ENCODE measurements at regions not wholly inside any gene's neighbourhood (a gene's known extent, or its start where the extent isn't known, plus 50 kb on each side); places are given as distances from the start of the nearest gene placed in this dataset.

DNA sequence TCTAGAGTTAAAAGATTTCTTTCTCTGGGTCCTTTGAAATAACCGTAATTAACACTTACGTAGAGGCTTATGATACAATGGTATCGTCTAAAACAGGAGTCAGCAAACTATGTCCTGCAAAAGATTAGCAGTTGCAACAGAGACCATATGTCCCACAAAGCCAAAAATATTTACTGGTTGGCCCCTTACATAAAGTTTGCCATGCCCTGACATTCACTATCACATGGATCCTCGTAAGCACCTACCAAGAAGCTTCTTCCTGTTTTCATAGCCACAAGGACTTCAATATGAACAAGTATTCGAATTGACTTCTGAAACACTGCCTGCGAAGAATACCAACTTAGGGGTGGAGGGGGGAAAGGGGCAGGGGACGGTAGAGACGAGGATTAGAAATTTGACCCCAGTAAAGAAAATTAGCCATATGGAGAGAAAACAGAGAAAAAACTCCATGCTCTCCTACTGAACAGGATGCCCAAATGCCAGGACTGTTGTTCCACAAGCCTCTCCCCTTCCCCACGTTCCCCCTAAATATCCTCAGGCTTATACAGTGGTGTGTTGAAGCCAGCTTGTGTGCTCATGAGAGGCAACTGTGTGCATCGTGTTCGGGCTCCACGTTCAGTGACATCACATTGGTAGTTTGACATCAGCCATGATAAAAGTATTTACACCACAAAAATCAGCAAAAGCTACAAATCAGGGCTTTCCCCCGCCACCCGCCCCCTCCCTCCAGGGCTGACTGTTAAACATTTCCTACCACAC, 144.1 kb upstream of the HES1 start:
- no peak for DNase-seq (ENCODE audit: low spot score)

DNA sequence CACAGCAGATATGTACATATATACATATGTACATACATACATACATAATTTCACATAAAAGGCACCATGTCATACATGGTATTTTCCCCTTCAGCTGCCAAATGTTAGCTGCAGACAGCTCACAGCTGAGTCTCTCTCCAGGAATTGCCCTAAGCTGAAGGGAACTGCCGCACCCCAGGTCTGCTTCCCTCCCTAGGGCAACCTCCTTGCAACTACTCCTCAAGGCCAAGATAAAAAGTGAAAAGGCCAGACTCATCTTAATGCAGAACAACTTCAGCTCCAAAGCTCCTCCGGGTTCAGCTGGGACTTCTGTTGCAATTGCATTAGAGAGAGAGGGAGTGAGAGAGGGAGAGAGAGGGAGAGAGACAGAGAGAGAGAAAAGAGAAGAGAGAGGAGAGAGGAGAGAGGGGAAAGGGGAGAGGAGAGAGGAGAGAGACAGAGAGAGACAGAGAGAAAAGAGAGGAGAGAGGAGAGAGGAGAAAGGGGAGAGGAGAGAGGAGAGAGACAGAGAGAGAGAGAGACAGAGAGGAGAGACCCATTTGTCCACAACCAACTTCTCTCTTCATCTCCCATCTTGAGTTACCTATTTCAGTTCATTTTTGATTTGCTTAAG, 143.4 kb upstream of the HES1 start:
- no peak for DNase-seq (ENCODE audit: low spot score)

DNA sequence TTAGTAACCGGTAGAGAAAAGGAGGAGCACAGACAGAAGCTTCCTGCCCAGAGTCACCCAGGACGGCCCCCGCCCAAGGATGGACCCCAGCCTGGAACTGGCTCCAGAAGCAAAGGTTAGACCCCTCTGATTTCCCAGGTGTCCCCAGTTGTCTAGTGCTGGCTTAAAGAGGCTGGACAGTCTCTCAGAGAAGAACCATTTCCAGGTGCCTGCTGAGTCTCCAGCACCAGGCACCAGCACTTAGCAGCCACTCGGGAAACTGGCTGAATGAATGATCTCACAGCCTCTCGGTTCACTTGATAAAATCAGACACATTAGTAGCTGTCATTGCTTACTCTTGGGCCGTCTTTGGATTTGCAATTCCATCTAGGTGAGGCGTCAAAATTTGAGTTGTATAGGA, 139.7 kb upstream of the HES1 start:
- DNase-seq (ENCODE audit: low spot score) = no peak

DNA sequence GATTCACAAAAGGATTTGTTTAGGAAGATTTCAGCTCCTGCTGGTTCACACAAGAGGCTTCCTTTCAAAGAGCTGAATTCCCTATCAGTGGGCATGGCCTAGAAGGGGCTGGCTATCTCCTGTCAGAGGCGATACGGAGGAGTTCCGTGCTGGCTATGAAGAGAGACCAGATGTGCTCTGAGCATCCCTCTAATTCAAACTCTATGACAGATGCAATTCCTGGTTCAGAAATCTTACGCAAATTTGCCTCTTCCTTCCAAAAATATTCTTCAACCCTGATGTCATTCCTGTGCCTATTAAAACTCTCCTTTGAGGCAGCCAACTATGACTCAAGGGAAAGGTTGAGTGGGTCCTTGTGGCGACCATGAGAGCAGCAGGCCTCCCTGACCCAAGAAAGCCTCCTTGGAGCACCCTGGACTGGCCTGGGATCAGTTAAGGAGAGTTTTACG, 139.3 kb upstream of the HES1 start:
- no peak for DNase-seq (ENCODE audit: low spot score)

DNA sequence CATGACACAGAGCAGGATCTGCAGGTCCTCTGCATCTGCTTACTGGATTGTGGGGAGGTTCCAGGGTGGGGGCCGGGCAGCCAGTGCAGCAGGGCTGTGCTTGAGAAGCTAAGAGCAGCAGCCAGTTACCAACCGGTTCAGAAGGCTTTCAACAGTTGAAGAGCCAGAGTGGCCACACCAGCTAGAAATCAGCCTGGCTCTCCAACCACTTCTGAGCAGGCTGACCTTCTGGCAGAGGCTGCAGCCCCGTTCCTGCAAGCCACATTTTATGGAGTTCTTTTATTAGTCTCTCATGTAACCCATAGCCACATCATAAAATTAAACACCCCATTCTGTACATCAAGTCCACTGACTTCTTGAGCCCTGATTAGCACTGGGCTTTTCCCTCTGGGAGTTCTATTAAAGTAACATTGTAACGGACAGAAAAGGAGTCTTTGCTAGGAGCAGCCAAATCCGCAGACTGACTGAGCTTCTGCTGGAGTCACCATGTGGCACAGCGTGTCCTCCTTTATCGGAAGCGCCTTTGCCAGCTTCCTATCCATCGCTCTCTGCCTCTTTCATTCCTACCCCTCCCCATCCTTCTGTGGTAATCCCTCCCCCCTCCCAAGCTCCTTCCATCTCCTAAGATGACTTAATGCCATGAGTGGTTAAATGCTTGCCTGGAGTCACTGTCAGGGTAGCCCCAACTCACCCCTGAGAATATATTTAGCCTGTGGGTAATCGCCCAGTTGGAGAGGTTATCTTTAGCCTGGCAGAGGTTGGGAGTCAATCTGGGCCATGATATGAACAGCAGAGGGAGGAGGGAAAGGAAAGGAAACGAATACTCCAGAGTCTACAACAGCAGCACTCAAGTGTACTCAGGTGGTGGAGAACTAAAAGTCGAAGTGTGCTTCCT, 138.5 kb upstream of the HES1 start:
- DNase-seq (ENCODE audit: low spot score) = no peak

DNA sequence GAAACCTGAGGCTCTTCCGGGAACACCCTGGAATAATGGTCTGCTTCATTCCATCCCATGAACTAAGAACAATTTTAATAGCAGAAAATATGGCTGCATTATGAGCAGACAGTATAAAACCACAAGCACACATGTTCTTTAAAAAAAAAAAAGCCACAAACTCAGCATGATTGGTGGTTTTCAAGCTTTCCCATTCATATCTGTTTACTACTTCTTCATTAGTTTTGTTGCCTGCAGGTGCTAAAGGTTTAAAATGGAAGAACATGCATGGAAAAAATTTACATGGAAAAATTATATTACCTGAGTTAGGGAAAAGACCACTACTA, 137.9 kb upstream of the HES1 start:
- no peak for DNase-seq (ENCODE audit: low spot score)

DNA sequence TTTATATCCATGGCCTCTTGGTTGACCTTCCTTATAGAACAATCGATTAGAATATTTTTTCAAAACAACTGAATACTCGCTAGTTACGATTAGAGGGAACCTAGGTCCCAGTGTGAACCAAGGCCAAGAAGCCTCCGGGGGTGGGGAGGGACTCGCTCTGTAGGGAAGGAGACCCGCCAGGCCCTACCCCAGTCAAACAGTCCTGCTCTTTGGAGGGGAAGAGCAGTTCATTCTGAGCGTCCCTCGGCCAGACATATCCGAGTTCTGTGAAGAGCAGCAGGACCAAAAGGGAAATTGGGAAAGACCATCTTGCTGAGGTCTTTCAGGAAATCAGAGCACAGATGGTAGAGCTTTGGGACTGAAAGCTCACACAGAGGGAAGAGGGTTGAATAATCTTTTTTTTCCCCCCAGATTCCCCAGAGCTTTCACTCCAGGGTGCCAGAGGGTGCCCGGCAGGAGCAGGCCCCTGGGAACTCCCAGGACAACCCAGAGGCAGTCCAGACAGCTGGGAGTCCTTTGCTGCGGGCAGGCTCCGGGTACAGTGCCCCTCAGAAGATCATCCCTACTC, 137.2 kb upstream of the HES1 start:
- DNase-seq (ENCODE audit: low spot score) = no peak

DNA sequence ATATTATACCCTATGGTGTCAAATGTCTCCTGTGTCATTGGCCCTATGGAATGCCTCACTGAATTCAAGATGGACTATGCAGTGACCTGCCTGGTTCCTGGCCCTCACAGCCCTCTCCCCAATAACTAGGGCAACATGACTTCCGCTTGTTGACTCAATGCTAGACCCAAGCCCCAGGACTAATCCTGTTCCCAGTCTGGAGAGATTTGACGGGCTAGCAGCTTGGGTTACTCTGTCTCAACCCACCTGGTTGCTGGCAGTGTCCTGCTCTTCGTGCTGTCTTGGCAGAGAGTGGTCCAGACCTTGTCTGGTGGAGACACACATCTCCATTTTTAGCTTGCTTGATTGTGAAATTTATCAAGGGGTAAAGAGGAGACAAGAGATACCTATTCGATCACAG, 135.8 kb upstream of the HES1 start:
- no peak for DNase-seq (ENCODE audit: low spot score)

DNA sequence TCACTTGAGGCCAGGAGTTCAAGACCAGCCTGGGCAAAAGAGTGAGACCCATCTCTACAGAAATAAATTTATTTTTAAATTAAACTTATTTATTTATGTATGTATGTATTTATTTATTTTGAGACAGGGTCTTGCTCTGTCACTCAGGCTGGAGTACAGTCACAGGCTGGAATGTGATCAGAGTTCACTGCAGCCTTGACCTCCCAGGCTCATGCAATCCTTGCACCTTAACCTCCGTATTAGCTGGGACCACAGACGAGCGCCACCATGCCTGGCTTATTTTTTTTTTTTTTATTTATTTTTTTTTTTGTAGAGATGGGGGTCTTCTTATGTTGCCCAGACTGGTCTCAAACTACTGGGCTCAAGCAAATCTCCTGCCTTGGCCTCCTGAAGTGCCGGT, 135.2 kb upstream of the HES1 start:
- no peak for DNase-seq (ENCODE audit: low spot score)

DNA sequence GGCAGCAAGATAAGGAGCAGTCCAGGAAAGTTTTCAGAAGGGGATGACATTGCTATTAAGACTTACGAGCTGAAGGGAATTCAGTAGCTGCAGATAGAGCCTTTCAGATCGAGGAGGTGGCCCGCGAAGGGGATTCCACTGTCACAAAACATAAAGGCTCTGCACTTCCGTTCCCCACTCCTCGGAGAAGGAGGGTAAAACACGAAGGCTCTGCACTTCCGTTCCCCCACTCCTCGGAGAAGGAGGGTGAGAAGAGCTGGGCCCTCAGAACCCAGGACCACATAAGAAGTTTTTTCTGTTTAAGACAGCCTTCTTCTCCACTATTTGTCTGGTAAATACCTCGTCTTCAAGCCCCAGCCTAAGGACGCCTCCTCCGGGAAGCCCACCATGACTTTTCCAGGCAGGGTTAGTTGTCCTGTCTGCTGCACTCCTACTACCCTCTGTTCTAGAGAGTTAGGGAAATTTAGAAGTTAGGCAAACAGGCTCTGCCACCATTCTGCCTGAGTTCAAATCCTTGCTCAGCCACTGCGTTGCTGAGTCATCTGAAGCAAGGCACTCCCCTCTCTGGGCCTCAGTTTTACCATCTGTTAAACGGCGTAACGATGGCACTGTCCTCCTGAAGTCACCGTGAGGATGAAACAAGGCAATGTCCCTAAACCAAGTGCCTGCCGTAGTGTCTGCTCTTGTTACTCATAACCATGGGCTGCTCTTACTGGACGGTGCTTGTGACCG, 134.1 kb upstream of the HES1 start:
- DNase-seq (ENCODE audit: low spot score) = no peak

DNA sequence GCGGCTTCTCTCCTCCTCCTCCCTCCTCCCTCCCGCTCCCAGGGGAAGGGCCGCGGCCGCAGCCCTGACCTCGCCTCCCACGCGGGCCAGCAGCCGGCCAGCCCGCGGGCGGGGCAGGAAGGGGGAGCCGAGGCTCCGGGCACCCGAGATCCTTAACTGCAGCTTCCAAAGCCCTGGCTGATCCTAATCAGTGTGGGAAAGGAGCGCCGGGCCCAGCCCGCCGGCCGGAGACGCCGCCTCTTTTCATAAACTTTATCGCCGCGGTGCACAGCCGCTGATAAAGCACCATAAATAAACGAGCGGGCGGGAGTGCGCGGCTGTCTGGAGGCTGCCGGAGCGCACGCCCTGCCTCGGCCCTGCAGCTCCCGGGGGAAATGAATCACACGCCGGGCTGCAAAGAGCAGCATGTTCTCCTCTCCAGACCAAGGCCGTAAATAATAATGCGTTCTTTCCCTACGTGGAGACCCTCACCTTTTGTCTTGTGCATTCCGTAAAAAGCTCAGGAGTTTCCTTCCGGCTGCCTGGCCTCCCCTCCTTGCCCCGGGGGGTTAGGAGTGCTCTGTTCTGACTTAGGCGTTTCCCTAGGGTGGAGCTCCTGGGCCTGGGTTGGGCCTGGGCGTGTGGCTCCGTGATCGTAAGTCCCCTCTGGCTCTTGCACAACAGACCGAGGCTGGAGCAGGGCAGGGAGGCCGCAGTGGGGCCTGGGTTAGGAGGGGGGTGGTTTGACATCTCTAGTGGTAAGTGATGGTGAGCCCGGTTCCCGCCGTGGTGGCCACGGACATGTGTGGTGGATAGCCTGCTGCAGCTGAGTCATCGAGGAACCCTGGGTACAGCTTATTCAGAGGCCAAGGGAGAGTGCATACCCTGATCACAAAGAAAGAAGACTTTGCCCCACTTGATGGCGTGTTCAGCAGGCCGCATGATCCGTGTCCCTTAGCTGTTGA, 132.6 kb upstream of the HES1 start:
- peak; percentile 31 for DNase-seq (ENCODE audit: low spot score)

DNA sequence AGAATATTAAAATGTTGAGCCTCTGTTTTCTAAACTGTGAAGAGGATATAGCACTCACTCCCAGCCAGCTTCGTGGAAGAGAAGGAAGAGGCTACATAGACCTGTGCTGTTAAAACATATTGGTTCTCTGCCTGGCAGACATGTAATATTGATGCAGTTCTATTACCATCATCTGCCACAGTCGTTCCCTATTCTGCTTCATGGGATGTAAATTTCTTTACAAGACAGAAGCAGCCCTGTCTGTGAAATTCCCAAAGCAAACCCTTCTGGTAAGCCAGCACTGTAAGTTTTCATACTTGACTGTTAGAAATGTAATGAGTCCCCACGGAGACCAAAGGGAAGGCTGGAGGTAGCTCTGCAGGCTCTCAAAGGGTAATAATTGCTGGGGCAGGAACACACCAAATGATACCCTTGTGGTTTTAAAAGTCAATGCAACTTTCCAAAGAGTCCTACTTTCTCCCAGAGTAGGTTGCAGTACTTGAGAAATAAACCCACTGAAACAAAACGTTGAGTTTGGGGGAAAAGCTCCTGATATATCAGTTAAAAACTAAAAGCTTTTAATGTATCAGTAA, 129.9 kb upstream of the HES1 start:
- DNase-seq (ENCODE audit: low spot score) = no peak

DNA sequence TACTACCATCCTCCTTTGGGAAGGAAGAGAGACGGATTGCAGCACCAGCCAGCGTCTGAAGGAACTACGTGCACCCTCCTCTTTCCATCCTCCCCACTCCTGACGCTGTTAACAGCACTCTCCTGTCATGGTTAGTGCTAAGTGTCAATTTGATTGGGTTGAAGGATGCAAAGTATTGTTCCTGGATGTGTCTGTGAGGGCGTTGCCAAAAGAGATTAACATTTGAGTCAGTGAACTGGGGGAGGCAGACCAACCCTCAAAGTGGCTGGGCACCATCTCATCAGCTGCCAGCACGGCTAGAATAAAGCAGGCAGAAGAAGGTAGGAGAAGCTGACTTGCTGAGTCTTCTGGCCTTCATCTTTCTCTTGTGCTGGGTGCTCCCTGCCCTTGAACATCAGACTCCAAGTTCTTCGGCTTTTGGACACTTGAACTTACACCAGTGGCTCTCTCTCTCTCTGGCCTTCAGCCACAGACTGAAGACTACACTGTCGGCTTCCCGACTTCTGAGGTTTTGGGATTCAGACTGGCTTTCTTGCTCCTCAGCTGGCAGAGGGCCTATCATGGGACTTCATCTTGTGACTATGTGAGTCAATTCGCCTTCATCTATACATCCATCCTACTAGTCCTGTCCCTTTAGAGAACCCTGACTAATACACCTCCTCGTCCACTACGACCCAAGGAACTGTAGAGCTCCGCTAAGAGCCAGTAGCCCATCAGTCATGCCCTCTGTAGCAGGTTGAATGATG, 128.2 kb upstream of the HES1 start:
- DNase-seq (ENCODE audit: low spot score) = no peak

DNA sequence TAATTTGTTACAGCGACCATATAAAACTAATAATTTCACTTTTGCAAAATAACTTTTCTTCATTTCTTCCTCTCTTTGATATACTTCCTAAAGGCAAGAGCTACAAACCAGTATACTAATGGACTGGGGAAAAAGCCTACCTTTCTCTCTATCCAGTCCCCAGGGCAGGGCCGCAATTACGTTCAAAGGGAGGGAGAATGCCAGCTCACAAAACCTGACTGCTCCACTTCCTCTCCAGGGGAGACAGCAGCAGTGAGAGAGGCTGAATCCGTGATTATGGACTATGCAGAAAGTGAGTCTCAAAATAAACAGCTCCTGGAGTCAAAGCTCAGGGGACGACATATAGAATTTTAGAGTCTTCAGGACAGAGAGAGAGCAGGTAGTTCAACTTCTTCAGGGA, 126.9 kb upstream of the HES1 start:
- no peak for DNase-seq (ENCODE audit: low spot score)

DNA sequence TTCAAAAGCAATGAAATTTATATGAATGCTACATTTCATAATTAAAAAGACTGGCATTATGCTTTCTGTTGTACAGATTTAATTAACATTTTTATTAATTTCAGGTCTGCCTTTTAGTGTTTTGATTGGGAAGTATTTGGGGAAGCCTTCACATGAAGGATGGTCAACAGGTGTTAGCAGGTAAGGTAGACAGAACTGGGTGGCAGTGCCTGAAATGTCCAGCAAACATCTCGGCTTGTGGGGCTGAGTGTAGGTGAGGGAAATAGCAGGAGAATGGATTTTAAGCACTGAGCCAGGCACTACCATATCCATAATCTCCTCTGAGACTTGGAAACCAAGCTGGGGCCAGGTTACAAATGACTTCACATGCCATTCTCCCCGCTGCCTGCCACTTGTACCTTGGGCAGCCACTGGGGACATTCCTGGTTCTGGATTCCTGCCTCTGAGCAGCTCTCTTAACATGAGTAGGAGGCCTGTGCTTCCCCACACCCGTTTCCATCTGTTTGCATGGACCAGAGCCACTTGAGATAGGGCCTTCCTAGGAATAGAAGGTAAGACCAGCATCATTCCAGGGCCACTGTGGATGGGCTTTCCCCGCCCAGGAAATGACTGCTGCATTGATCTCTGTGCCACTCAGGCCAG, 125.9 kb upstream of the HES1 start:
- DNase-seq (ENCODE audit: low spot score) = no peak

DNA sequence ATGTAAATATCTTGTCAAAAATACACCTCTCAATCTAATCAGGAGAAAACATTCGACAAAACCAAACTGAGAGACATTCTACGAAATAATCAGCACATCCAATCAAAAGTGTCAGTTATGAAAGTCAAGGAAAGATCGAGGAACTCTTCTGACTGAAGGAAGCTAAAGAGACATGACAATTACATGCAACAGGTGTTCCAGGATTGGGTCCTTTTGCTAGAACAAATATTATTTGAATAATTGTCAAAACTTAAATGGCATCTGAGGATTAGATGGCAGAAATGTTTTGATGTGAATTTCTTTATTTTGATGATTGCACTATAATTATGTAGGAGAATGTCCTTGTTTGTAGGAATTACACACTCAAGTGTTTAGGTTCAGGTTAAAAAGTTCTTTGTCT, 124.1 kb upstream of the HES1 start:
- DNase-seq (ENCODE audit: low spot score) = no peak

DNA sequence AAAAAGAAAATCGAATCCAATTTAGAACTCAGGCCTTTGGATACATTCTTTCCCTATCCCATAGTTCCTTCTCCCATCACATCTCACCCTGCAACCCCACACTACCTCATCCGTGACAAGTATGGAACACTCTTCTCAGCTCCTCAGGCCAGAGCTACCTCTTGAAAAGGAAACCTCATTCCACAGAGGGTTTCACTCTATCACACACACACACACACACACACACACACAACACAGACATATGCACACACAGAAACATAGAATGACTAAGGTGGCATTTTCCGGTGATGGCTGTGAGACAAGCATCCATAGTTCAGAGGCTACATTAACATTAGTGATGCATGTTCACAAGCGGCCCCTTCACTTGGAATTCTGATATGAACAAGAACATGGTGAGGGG, 122.0 kb upstream of the HES1 start:
- no peak for DNase-seq (ENCODE audit: low spot score)

DNA sequence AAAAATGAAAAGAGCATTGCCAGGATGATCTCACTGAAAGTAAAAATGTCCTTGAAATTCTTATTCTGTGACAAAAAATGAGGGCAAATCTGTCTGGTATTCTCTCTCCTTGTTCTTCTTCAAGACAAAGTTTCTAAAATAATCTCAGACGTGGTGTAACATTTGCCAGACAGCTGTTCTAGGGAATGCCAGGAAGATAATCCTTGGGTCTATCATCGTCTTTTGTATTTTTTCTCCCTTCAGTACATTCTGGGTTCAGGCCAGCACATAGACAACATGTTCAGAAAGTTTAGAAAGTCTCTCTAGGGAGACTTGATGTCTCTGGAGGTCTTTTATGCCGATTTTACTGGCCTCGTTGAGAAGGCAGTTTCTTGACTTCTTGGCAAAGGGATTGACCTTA, 121.2 kb upstream of the HES1 start:
- DNase-seq (ENCODE audit: low spot score) = no peak

DNA sequence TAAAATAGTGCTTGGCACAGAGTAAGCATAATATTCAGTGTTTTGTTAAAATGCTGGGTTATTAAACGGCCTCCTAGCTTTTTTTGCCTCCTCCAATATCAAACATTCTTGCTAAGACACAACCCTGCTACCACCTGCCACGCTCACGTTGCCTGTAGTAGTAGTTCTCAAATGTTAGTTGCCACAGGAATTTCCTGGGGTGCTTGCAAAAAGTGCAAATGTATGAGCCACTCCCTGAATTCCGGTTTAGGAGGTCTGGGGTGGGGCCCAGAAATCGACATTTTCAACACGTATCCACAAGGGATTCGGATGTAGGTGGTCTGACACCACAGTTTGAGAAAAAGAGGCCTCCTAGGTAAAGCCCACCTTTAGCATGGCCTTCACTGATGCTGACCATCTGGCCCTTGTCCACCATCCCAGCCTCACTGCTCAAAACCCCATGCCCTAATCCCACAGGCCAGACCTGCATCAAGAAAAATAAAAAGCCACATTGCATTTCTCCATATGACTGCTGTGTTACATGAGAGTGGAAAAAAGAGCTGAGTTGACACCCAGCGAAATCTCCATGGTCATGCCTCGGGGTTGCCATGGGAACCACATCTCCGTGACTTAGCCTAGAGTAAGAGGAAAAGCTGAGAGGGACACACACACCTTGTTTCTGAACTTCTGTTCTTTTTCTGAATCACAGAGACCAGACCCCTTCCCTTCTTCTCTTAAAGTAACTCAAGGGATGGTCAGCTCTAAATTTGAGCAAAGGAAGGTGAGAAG, 116.4 kb upstream of the HES1 start:
- DNase-seq (ENCODE audit: low spot score) = no peak
